ENCODE measurements at regions not wholly inside any gene's neighbourhood (a gene's known extent, or its start where the extent isn't known, plus 50 kb on each side); places are given as distances from the start of the nearest gene placed in this dataset.

- Histone ChIP-seq H3K27ac (ENCODE audit: low read depth) (no peak overlapping the region), H3K27me3 (ENCODE audit: insufficient read depth) (no peaks in the 10 kb centered on the region), H3K4me2 (no peak overlapping the region), H3K4me1 (ENCODE audit: insufficient read depth) (no peaks in the 10 kb centered on the region), H3K36me3 (ENCODE audit: insufficient read depth) (no peaks in the 10 kb centered on the region; the same call in 1 of the 2 replicates), H3F3A (replicated peaks; ENCODE audit: low read depth) (no peaks in the 10 kb centered on the region), H3K4me3 (no peak overlapping the region), H3K79me2 (replicated peaks; ENCODE audit: insufficient read depth) (no peaks in the 10 kb centered on the region), H2AFZ (no peak overlapping the region), H4K20me1 (replicated peaks; ENCODE audit: insufficient read depth) (no peaks in the 10 kb centered on the region), H3K9me2 (ENCODE audit: insufficient read depth) (no peaks in the 10 kb centered on the region)
- no peak for DNase-seq (ENCODE audit: low spot score)
- Mint-ChIP-seq H3K4me1 (no peaks in the 10 kb centered on the region), H3K4me3 (no peak overlapping the region), H3K36me3 (ENCODE audit: low read depth) (peaks cover 19% of the 10 kb centered on the region), H3K9me3 (peaks cover 43% of the 10 kb centered on the region), H3K27ac (no peak overlapping the region), H3K27me3 (ENCODE audit: insufficient read depth, low read depth, poor library complexity) (no peaks in the 10 kb centered on the region)
- TF ChIP-seq CTCF (conservative IDR thresholded peaks at IDR 0.05; ENCODE audit: low read depth in 2 of 2) (no peak), NANOG (IDR thresholded peaks at IDR 0.05; ENCODE audit: borderline replicate concordance) (no peak), ZNF331 (CRISPR knock-in tag; IDR thresholded peaks at IDR 0.05; ENCODE audit: low read depth) (no peak), ETS1 (IDR thresholded peaks at IDR 0.05) (no peak), JUNB (IDR thresholded peaks at IDR 0.05; ENCODE audit: unreplicated experiment) (no peak), POLR2AphosphoS5 (IDR thresholded peaks at IDR 0.05; ENCODE audit: low read depth) (no peak)
- ATAC-seq: no peak
Observed at GRCh38 chr2:12858786-12859185, 142.1 kb downstream of the TRIB2 start.

GRCh38 chr2:12861344-12861930 lies 144.7 kb downstream of the TRIB2 start:
- no peaks in the 10 kb centered on the region for H3K4me1 Mint-ChIP-seq
- Histone ChIP-seq H3F3A (replicated peaks; ENCODE audit: low read depth) (no peaks in the 10 kb centered on the region), H3K27me3 (ENCODE audit: insufficient read depth) (no peaks in the 10 kb centered on the region), H3K4me1 (ENCODE audit: insufficient read depth) (no peaks in the 10 kb centered on the region), H2AFZ (no peak overlapping the region), H4K20me1 (replicated peaks; ENCODE audit: insufficient read depth) (no peaks in the 10 kb centered on the region), H3K79me2 (replicated peaks; ENCODE audit: insufficient read depth) (no peaks in the 10 kb centered on the region), H3K9me2 (ENCODE audit: insufficient read depth) (no peaks in the 10 kb centered on the region), H3K4me2 (no peak overlapping the region), H3K36me3 (ENCODE audit: insufficient read depth) (no peaks in the 10 kb centered on the region; the same call in 1 of the 2 replicates), H3K27ac (ENCODE audit: low read depth) (no peak overlapping the region), H3K4me3 (no peak overlapping the region)
- H3K27ac Mint-ChIP-seq: no peak overlapping the region
- H3K27me3 Mint-ChIP-seq (ENCODE audit: insufficient read depth, low read depth, poor library complexity): peaks cover 4% of the 10 kb centered on the region
- H3K36me3 Mint-ChIP-seq (ENCODE audit: low read depth): peaks cover 31% of the 10 kb centered on the region
- H3K9me3 Mint-ChIP-seq: peaks cover 48% of the 10 kb centered on the region
- no peak overlapping the region for H3K4me3 Mint-ChIP-seq
- DNase-seq (ENCODE audit: low spot score) (no peak), ATAC-seq (no peak)
- TF ChIP-seq CREB1 (CRISPR knock-in tag; IDR thresholded peaks at IDR 0.05; ENCODE audit: low read depth) (no peak), JUNB (IDR thresholded peaks at IDR 0.05; ENCODE audit: unreplicated experiment) (no peak), ETS1 (IDR thresholded peaks at IDR 0.05) (no peak), EZH2phosphoT487 (IDR thresholded peaks at IDR 0.05; ENCODE audit: unreplicated experiment) (no peak), CTCF (conservative IDR thresholded peaks at IDR 0.05; ENCODE audit: low read depth in 2 of 2) (no peak), EZH2 (IDR thresholded peaks at IDR 0.05; ENCODE audit: low read depth, unreplicated experiment) (no peak), ZNF331 (CRISPR knock-in tag; IDR thresholded peaks at IDR 0.05; ENCODE audit: low read depth) (no peak), REST (IDR thresholded peaks at IDR 0.05; ENCODE audit: unreplicated experiment) (no peak), POLR2AphosphoS5 (IDR thresholded peaks at IDR 0.05; ENCODE audit: low read depth) (no peak), STAT1 (IDR thresholded peaks at IDR 0.05; ENCODE audit: unreplicated experiment) (no peak), NANOG (IDR thresholded peaks at IDR 0.05; ENCODE audit: borderline replicate concordance) (no peak), ZNF114 (CRISPR knock-in tag; IDR thresholded peaks at IDR 0.05) (no peak)
